ENCODE measurements at regions not wholly inside any gene's neighbourhood (a gene's known extent, or its start where the extent isn't known, plus 50 kb on each side); places are given as distances from the start of the nearest gene placed in this dataset.

- TF ChIP-seq CTCF (IDR thresholded peaks at IDR 0.05; ENCODE audit: low read depth, low read length, poor library complexity, severe bottlenecking) (no peak), EZH2phosphoT487 (IDR thresholded peaks at IDR 0.05; ENCODE audit: borderline replicate concordance, low read length) (no peak)
Observed at GRCh38 chr2:76675212-76675611, 847.0 kb downstream of the LRRTM4 start.
